Urinary bladder (tissue), 3 donors: ENCODE measurements at regions not wholly inside any gene's neighbourhood (a gene's known extent, or its start where the extent isn't known, plus 50 kb on each side); places are given as distances from the start of the nearest gene placed in this dataset.

Source experiments
- DNase-seq: peaks from one replicate; pipeline ENCODE4 v3.0.0-alpha.2; 2015; ENCODE audit errors: extremely low spot score
- H3K27ac ChIP-seq: one replicate; pipeline ENCODE4 v1.5.1; 2013; ENCODE audit warnings: low read depth, mild to moderate bottlenecking, moderate library complexity
- H3K36me3 ChIP-seq: one replicate; pipeline ENCODE4 v1.6.1; 2013; ENCODE audit warnings: mild to moderate bottlenecking, moderate library complexity; ENCODE audit not compliant: insufficient read depth
- H3K4me1 ChIP-seq: one replicate; pipeline ENCODE4 v1.6.1; 2013; ENCODE audit warnings: mild to moderate bottlenecking, moderate library complexity; ENCODE audit not compliant: insufficient read depth
- H3K4me3 ChIP-seq: one replicate; pipeline ENCODE4 v1.5.1; 2013; ENCODE audit warnings: low read depth, low read length
- WGBS: extraction: QIAGEN DNeasy Blood & Tissue Kit; methylation state at CpG from one replicate; pipeline ENCODE4 v1.1.7; 2013; 5-methylcytosine and 5-hydroxymethylcytosine counted together
- donor health status: healthy with polysubstance abuse.
- donor health status: healthy.

- 70% methylated on average over 17 of the region's 17 CpGs for WGBS
- Histone ChIP-seq H3K27ac (no peak overlapping the region), H3K36me3 (no peaks in the 10 kb centered on the region), H3K4me1 (no peaks in the 10 kb centered on the region), H3K4me3 (no peak overlapping the region)
- no peak for DNase-seq
Observed at GRCh38 chr1:25145775-25146393, 86.4 kb downstream of the SYF2 start.

DNA sequence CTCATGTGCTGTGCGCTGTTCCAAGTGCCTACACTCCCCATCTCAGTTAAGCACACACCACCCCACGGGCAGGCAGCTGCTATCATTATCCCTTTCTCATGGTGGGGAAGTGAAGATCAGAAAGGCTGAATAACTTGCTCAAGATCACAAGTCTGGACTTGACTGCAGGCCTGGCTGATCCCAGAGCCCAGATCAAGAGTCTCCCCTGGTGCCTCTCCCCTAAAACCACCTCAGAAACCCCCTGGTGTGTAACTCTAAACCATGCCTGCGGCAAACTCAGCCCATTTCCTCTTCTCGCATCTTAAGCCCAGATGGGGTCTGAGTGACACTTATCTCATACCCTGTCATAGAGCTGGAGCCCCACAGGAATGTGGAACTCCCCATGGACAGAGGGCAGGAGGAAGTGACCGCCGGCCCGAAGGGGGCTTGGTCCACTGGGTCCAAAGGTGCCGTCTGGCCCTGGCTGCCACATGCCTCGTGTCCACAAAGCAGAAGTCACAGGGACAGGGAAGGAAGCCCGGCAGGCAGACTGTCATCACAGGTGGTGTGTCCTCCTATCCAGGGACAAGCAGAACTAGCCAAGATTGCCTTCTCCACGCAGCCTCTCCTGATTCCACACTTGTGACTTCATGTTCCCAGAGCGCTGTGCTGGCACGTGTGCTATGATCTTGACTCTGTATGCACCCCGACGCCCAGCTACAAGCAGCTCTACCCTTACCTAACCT is 92.1 kb downstream of the SYF2 start:
- Histone ChIP-seq H3K4me3 (no peak overlapping the region), H3K27ac (no peak overlapping the region), H3K4me1 (no peaks in the 10 kb centered on the region), H3K36me3 (no peaks in the 10 kb centered on the region)
- no peak for DNase-seq
- WGBS = 44% methylated on average over 15 of the region's 15 CpGs

- no peak for DNase-seq
- no peaks in the 10 kb centered on the region for H3K4me1 ChIP-seq
- no peaks in the 10 kb centered on the region for H3K36me3 ChIP-seq
- H3K27ac ChIP-seq = no peak overlapping the region
- H3K4me3 ChIP-seq = no peak overlapping the region
- WGBS = 92% methylated on average over 2 of the region's 2 CpGs
Observed at GRCh38 chr1:25137521-25138395, 94.5 kb downstream of the SYF2 start.

GRCh38 chr1:25137106-25137505 is 95.2 kb downstream of the SYF2 start:
- no peak for DNase-seq

GRCh38 chr1:25135909-25136308 is 96.4 kb downstream of the SYF2 start:
- H3K36me3 ChIP-seq = no peaks in the 10 kb centered on the region
- no peak for DNase-seq
- no peak overlapping the region for H3K27ac ChIP-seq
- H3K4me3 ChIP-seq = no peak overlapping the region
- H3K4me1 ChIP-seq = no peaks in the 10 kb centered on the region
- WGBS = 58% methylated on average over 8 of the region's 8 CpGs

More at GRCh38 chr1:25137106-25137505, 95.2 kb downstream of the SYF2 start:
- Histone ChIP-seq H3K27ac (no peak overlapping the region), H3K4me1 (no peaks in the 10 kb centered on the region), H3K36me3 (no peaks in the 10 kb centered on the region), H3K4me3 (no peak overlapping the region)
- WGBS = 63% methylated on average over 1 of the region's 1 CpG

- 64% methylated on average over 7 of the region's 7 CpGs for WGBS
- Histone ChIP-seq H3K4me3 (no peak overlapping the region), H3K27ac (no peak overlapping the region), H3K4me1 (no peaks in the 10 kb centered on the region), H3K36me3 (no peaks in the 10 kb centered on the region)
- DNase-seq = no peak
Observed at GRCh38 chr1:25134801-25135461, 97.4 kb downstream of the SYF2 start.

DNA sequence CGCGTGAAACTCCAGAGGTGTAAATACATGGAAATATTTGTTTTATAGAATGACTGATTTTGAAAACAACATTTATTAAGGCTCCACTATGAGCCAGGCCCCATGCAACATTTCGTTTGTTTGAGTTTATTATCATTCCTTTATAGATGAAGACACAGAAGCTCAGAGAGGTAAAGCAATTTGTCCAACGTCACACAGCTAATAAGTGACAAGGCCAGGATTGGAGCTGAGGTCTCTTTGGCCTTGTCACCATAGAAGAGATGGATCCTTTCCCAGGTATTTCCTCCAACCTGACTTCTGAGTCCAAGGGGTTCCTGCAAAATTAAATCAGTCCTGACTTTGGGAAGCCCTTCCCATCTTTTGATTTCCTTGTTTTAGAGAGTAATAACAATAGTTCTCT is 98.0 kb downstream of the SYF2 start:
- Histone ChIP-seq H3K4me1 (no peaks in the 10 kb centered on the region), H3K27ac (no peak overlapping the region), H3K36me3 (no peaks in the 10 kb centered on the region), H3K4me3 (no peak overlapping the region)
- no peak for DNase-seq
- 82% methylated on average over 4 of the region's 4 CpGs for WGBS

DNA sequence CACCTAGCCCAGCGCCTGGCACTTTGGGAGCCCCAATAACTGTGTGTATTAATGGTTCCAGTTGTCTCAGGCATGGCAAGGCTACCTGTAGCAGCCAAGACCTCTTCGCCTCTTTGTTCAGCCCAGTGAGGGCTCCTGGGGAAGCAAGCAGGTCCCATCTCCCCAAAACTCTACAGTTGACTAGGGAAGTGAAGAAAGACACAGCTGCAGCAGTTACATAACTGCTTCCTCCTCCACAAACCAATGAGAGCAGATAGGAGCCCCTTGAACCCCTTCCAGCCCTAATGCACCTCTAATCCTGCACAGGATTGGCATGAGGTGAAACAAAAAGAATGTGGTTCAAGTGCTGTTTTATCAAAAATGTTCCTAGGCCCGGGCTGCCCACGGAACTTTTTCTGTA is 100.5 kb downstream of the SYF2 start:
- H3K4me1 ChIP-seq = no peaks in the 10 kb centered on the region
- no peak overlapping the region for H3K27ac ChIP-seq
- DNase-seq = no peak
- WGBS = 71% methylated on average over 4 of the region's 4 CpGs
- H3K36me3 ChIP-seq = no peaks in the 10 kb centered on the region
- no peak overlapping the region for H3K4me3 ChIP-seq

DNA sequence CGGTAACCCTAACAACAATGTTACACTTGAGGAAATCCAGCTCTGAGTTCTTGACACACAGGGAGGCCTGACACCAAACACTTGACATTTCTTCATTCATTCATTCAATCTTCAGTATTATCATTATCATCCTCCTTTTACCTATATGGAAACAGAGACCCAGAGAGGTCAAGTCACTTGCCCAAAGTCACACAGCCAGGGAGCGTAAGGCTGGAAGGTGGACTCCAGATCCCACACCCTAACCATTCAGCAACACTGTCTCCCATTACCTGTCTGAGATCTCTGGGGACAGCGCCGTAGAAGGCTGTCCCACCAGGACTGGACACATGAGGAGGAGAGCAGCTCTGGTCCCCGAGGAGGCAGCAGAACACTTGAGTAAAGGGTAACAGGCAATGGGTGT is 101.4 kb downstream of the SYF2 start:
- H3K4me3 ChIP-seq = no peak overlapping the region
- H3K36me3 ChIP-seq = no peaks in the 10 kb centered on the region
- H3K27ac ChIP-seq = no peak overlapping the region
- H3K4me1 ChIP-seq = no peaks in the 10 kb centered on the region
- WGBS = 90% methylated on average over 5 of the region's 5 CpGs
- DNase-seq = no peak

DNA sequence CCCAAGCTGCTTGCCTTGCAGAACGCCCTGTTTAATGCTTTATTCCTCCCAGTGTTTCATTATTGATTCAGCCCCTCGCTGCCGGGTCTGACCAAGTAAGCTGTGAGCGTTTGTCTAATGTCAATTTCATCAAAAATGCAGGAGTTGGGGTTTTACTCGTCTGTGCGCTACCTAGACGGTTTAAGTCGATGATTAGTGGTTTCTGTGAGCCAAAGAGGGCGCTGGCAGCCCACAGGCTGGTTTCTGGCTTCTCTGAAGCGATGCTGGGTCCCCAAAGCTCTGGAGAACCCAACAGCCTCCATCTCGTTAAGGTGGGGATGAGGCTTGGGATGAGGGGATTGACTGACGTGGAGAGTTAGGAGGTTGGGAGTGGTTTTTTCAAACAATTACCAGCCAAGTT is 102.9 kb downstream of the SYF2 start:
- H3K4me3 ChIP-seq = no peak overlapping the region
- 80% methylated on average over 12 of the region's 12 CpGs for WGBS
- H3K27ac ChIP-seq = no peak overlapping the region
- H3K4me1 ChIP-seq = no peaks in the 10 kb centered on the region
- no peak for DNase-seq
- H3K36me3 ChIP-seq = no peaks in the 10 kb centered on the region

GRCh38 chr1:25128121-25128621 is 104.1 kb downstream of the SYF2 start:
- DNase-seq = no peak
- no peaks in the 10 kb centered on the region for H3K36me3 ChIP-seq
- WGBS = 59% methylated on average over 6 of the region's 6 CpGs
- H3K4me1 ChIP-seq = no peaks in the 10 kb centered on the region
- H3K27ac ChIP-seq = no peak overlapping the region
- H3K4me3 ChIP-seq = no peak overlapping the region

GRCh38 chr1:25126562-25126961 is 105.7 kb downstream of the SYF2 start:
- no peaks in the 10 kb centered on the region for H3K4me1 ChIP-seq
- WGBS = 86% methylated on average over 5 of the region's 5 CpGs
- no peak overlapping the region for H3K4me3 ChIP-seq
- no peaks in the 10 kb centered on the region for H3K36me3 ChIP-seq
- no peak for DNase-seq
- no peak overlapping the region for H3K27ac ChIP-seq

DNA sequence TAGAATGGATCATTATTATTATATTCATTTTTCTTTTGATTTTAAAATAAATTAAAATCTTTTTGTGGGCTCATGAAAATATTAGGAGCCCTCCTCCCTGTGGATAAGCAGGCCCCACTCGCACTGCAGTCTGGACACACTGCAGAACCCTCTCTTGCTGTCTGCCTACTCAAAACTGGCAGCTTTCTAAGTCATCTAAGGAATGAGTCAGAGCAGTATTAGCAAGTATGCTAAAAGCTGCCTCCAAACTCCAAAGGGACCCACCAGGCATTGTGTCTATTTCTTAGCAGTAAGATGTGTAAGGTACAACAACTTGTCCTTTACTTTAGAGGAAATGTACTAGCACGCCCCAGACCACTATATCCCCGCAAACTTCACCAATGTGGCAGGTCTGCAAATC is 108.8 kb downstream of the SYF2 start:
- Histone ChIP-seq H3K36me3 (no peaks in the 10 kb centered on the region), H3K4me1 (no peaks in the 10 kb centered on the region), H3K4me3 (no peak overlapping the region), H3K27ac (no peak overlapping the region)
- WGBS = 92% methylated on average over 3 of the region's 3 CpGs
- DNase-seq = no peak
